GM12878 (cell line): ENCODE measurements at regions not wholly inside any gene's neighbourhood (a gene's known extent, or its start where the extent isn't known, plus 50 kb on each side); places are given as distances from the start of the nearest gene placed in this dataset.

Experiments
- ATAC-seq: fragments of 200-7000 bp; cut with Tn5 transposase; 3 replicates; pipeline ENCODE4 v1.9.1; 2020; ENCODE audit warnings: mild to moderate bottlenecking, moderate library complexity
- BruUV-seq: library from RNA; stranded (reverse); fragments of 400-500 nt; replicated peaks from 2 replicates; lab custom pipeline; 2021; lab: Mats Ljungman, UMichigan
- CTCF ChIA-PET: fragments of 300-600 bp; sonication (Branson Sonifier 250); formaldehyde crosslinking; extraction: SDS; loops from one replicate; lab custom pipeline; 2021; ENCODE audit warnings: inconsistent platforms; lab: Yijun Ruan, JAX
- POLR2A ChIA-PET: fragments of 350-600 bp; formaldehyde crosslinking; extraction: SDS; loops from one replicate; lab custom pipeline; 2021; ENCODE audit warnings: inconsistent platforms; lab: Charles Lee
- RAD21 ChIA-PET: fragments of 300-600 bp; sonication (Branson Sonifier 250); formaldehyde crosslinking; loops from one replicate; lab custom pipeline; 2023; ENCODE audit warnings: antibody characterized with exemption; ENCODE audit not compliant: unreplicated experiment; lab: Charles Lee
- SMC1A ChIA-PET: fragments of 300-600 bp; sonication (Branson Sonifier 250); formaldehyde crosslinking; loops from one replicate; lab custom pipeline; 2023; ENCODE audit not compliant: unreplicated experiment, uncharacterized antibody; lab: Charles Lee
- DNase-seq: peaks from one replicate; pipeline ENCODE4 v3.0.0-alpha.2; 2011; ENCODE audit warnings: low read depth, low spot score
- FAIRE-seq: peaks from 3 replicates; lab custom pipeline; 2011; peaks lifted over from hg19 to GRCh38; lab: Jason Lieb, UNC
- H2AFZ ChIP-seq: 2 replicates; pipeline ENCODE4 v1.6.0; 2011; ENCODE audit warnings: low read depth, low read length, control low read depth; ENCODE audit not compliant: control insufficient read depth
- H3K27ac ChIP-seq: 2 replicates; pipeline ENCODE4 v1.5.1; 2011; ENCODE audit warnings: control low read depth; ENCODE audit not compliant: control insufficient read depth, insufficient read depth
- H3K27me3 ChIP-seq, 2 experiments: replicated peaks in 1 of 2; 2 replicates each; pipeline versions ENCODE4 v1.6.0 to v1.6.1; 2011; ENCODE audit warnings: low read length in 1 of 2; ENCODE audit not compliant: control insufficient read depth in 2 of 2, insufficient read depth in 2 of 2
- H3K36me3 ChIP-seq, 2 experiments: 2 replicates each; pipeline ENCODE4 v1.5.1; 2011; ENCODE audit warnings: low read length in 1 of 2; ENCODE audit not compliant: control insufficient read depth in 2 of 2, insufficient read depth in 2 of 2
- H3K4me1 ChIP-seq: 2 replicates; pipeline ENCODE4 v1.6.1; 2011; ENCODE audit warnings: mild to moderate bottlenecking, low read length, moderate library complexity, mixed read lengths; ENCODE audit not compliant: control insufficient read depth, insufficient read depth
- H3K4me2 ChIP-seq: 2 replicates; pipeline ENCODE4 v1.6.0; 2011; ENCODE audit warnings: control low read depth; ENCODE audit not compliant: control insufficient read depth, insufficient read depth
- H3K4me3 ChIP-seq: fragments of 200-600 bp; sonication (generic); 2 replicates; pipeline ENCODE4 v1.5.1; 2016
- H3K79me2 ChIP-seq: 2 replicates; pipeline ENCODE4 v1.6.0; 2011; ENCODE audit warnings: low read length; ENCODE audit not compliant: control insufficient read depth, insufficient read depth
- H3K9ac ChIP-seq: 2 replicates; pipeline ENCODE4 v1.8.0; 2011; ENCODE audit warnings: low read length, control low read depth, mixed read lengths; ENCODE audit not compliant: control insufficient read depth, insufficient read depth
- H3K9me3 ChIP-seq: replicated peaks from 3 replicates; pipeline ENCODE4 v1.5.1; 2011; ENCODE audit warnings: mild to moderate bottlenecking, low read length; ENCODE audit not compliant: control insufficient read depth, insufficient read depth
- H4K20me1 ChIP-seq: 2 replicates; pipeline ENCODE4 v1.6.0; 2011; ENCODE audit not compliant: control insufficient read depth, insufficient read depth
- ASH2L ChIP-seq: fragments of 300-600, 200-600 bp; sonication (generic); IDR thresholded peaks from 2 replicates; pipeline ENCODE4 v1.6.1; 2017; ENCODE audit warnings: low read depth, mild to moderate bottlenecking, borderline replicate concordance
- KLF5 ChIP-seq: fragments of 450-650 bp; IDR thresholded peaks from 2 replicates; pipeline ENCODE4 v1.6.1; 2014; ENCODE audit warnings: mild to moderate bottlenecking; ENCODE audit not compliant: partially characterized antibody
- NFIC ChIP-seq: IDR thresholded peaks from 2 replicates; pipeline ENCODE4 v1.6.1; 2012; ENCODE audit warnings: low read depth, mild to moderate bottlenecking, inconsistent platforms, low read length, moderate library complexity
- STAT1 ChIP-seq: fragments of 450-650 bp; conservative IDR thresholded peaks from 2 replicates; pipeline ENCODE4 v1.6.1; 2014; ENCODE audit warnings: antibody characterized with exemption, mild to moderate bottlenecking
- WGBS: methylation state at CpG from one replicate; pipeline ENCODE4 v1.1.6; 2016; ENCODE audit warnings: low lambda C conversion rate; ENCODE audit not compliant: insufficient replicate concordance, insufficient coverage; ENCODE audit errors: missing lambda C conversion rate; 5-methylcytosine and 5-hydroxymethylcytosine counted together
- in situ Hi-C: fragments of 300-500 bp; cut with MboI; formaldehyde crosslinking; loops from 9 replicates; pipeline ENCODE4 v1.14.3; 2018; ENCODE audit warnings: mixed read lengths
- intact Hi-C: fragments of 100-400 bp; cut with micrococcal nuclease; formaldehyde crosslinking; loops from one replicate; pipeline ENCODE4 v1.14.2; 2022; ENCODE audit not compliant: unreplicated experiment
- TF ChIP-seq, protein P1 (sequence below): fragments of 150-350 bp; IDR thresholded peaks from 2 replicates; pipeline ENCODE4 v1.6.1; 2016; ENCODE audit warnings: low read depth, low read length

DNA sequence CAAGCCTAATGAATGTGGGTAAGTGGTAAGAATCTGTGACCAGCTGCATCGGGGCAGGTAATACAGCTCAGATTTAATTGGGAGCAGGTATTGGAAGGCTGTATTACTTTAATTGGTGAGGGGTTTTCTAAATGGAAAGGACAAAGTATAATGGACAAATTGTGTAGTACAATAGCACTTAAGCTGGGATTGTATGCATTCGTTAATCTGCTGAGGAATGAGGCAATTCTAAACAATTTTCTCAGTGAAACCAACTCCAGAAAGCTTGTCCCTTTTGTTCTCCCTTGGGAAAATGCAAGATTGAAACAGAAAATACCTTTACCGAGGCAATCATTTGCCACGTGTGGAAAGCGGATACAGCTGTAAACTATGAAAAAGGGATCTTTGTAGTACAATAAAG, 801.6 kb upstream of the POU3F3 start:
- H4K20me1 ChIP-seq, result no peaks in the 10 kb centered on the region
- no peaks in the 10 kb centered on the region for H3K79me2 ChIP-seq
- in situ Hi-C loops, result no loop called here
- H3K4me2 ChIP-seq, result no peak overlapping the region
- ATAC-seq, result no peak
- no peaks in the 10 kb centered on the region for H3K4me1 ChIP-seq
- H3K36me3 ChIP-seq, result no peaks in the 10 kb centered on the region
- ChIA-PET CTCF (interaction anchor here (0.6 kb wide), 1 partner anchor 824 kb away, joined by 3 read pairs; no protein-coding TSS in a partner anchor), SMC1A (no interaction called here), RAD21 (no interaction called here), POLR2A (no interaction called here)
- no peak for TF ChIP-seq ASH2L
- TF ChIP-seq NFIC, result no peak
- TF ChIP-seq STAT1, result no peak
- TF ChIP-seq KLF5, result no peak
- TF ChIP-seq, protein P1, sequence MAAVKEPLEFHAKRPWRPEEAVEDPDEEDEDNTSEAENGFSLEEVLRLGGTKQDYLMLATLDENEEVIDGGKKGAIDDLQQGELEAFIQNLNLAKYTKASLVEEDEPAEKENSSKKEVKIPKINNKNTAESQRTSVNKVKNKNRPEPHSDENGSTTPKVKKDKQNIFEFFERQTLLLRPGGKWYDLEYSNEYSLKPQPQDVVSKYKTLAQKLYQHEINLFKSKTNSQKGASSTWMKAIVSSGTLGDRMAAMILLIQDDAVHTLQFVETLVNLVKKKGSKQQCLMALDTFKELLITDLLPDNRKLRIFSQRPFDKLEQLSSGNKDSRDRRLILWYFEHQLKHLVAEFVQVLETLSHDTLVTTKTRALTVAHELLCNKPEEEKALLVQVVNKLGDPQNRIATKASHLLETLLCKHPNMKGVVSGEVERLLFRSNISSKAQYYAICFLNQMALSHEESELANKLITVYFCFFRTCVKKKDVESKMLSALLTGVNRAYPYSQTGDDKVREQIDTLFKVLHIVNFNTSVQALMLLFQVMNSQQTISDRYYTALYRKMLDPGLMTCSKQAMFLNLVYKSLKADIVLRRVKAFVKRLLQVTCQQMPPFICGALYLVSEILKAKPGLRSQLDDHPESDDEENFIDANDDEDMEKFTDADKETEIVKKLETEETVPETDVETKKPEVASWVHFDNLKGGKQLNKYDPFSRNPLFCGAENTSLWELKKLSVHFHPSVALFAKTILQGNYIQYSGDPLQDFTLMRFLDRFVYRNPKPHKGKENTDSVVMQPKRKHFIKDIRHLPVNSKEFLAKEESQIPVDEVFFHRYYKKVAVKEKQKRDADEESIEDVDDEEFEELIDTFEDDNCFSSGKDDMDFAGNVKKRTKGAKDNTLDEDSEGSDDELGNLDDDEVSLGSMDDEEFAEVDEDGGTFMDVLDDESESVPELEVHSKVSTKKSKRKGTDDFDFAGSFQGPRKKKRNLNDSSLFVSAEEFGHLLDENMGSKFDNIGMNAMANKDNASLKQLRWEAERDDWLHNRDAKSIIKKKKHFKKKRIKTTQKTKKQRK, result no peak
- H2AFZ ChIP-seq, result no peak overlapping the region
- no peak overlapping the region for H3K9ac ChIP-seq
- no peak for DNase-seq
- intact Hi-C loops, result no loop called here
- no peaks in the 10 kb centered on the region for H3K27me3 ChIP-seq
- FAIRE-seq, result no peak
- no TSS peak for BruUV-seq
- no peak overlapping the region for H3K27ac ChIP-seq
- WGBS, result 19% methylated on average over 5 of the region's 5 CpGs
- H3K9me3 ChIP-seq, result no peaks in the 10 kb centered on the region
- H3K4me3 ChIP-seq, result no peak overlapping the region
